ENCODE measurements at regions not wholly inside any gene's neighbourhood (a gene's known extent, or its start where the extent isn't known, plus 50 kb on each side); places are given as distances from the start of the nearest gene placed in this dataset.
"Not testable (repeated sequence)": the region's sequence is repeated elsewhere in the genome, so short reads cannot be mapped to it uniquely, and the experiment has no call there.

GRCh38 chr6:67767046-67767822, 867.8 kb upstream of the ADGRB3 start:
- DNase-seq (ENCODE audit: low spot score), result not testable (repeated sequence)

GRCh38 chr6:67766057-67766456, 869.0 kb upstream of the ADGRB3 start:
- no peak for DNase-seq (ENCODE audit: low spot score)

GRCh38 chr6:67759001-67759400, 876.1 kb upstream of the ADGRB3 start:
- no peak for DNase-seq (ENCODE audit: low spot score)

- DNase-seq (ENCODE audit: low spot score), result no peak
Observed at GRCh38 chr6:67757465-67758033, 877.5 kb upstream of the ADGRB3 start.

- no peak for DNase-seq (ENCODE audit: low spot score)
Observed at GRCh38 chr6:67748521-67748920, 886.6 kb upstream of the ADGRB3 start.

GRCh38 chr6:67736816-67737215, 898.3 kb upstream of the ADGRB3 start:
- DNase-seq (ENCODE audit: low spot score), result no peak

- DNase-seq (ENCODE audit: low spot score), result no peak
Observed at GRCh38 chr6:67736161-67736560, 898.9 kb upstream of the ADGRB3 start.

GRCh38 chr6:67735623-67736022, 899.5 kb upstream of the ADGRB3 start:
- DNase-seq (ENCODE audit: low spot score), result no peak

- no peak for DNase-seq (ENCODE audit: low spot score)
Observed at GRCh38 chr6:67722861-67723261, 912.2 kb upstream of the ADGRB3 start.

GRCh38 chr6:67717281-67717680, 917.8 kb upstream of the ADGRB3 start:
- DNase-seq (ENCODE audit: low spot score), result no peak

GRCh38 chr6:67706388-67706787, 928.7 kb upstream of the ADGRB3 start:
- DNase-seq (ENCODE audit: low spot score), result no peak

- DNase-seq (ENCODE audit: low spot score), result no peak
Observed at GRCh38 chr6:67698534-67698933, 936.5 kb upstream of the ADGRB3 start.

GRCh38 chr6:67694127-67694526, 941.0 kb upstream of the ADGRB3 start:
- no peak for DNase-seq (ENCODE audit: low spot score)

- no peak for DNase-seq (ENCODE audit: low spot score)
Observed at GRCh38 chr6:67689329-67689728, 945.8 kb upstream of the ADGRB3 start.

- no peak for DNase-seq (ENCODE audit: low spot score)
Observed at GRCh38 chr6:67687396-67687795, 947.7 kb upstream of the ADGRB3 start.

GRCh38 chr6:67686225-67686624, 948.9 kb upstream of the ADGRB3 start:
- not testable (repeated sequence) for DNase-seq (ENCODE audit: low spot score)

GRCh38 chr6:67683960-67684359, 951.1 kb upstream of the ADGRB3 start:
- DNase-seq (ENCODE audit: low spot score), result no peak

- no peak for DNase-seq (ENCODE audit: low spot score)
Observed at GRCh38 chr6:67680297-67680932, 954.7 kb upstream of the ADGRB3 start.

GRCh38 chr6:67679566-67680296, 955.4 kb upstream of the ADGRB3 start:
- no peak for DNase-seq (ENCODE audit: low spot score)

- DNase-seq (ENCODE audit: low spot score), result no peak
Observed at GRCh38 chr6:67676892-67677291, 958.2 kb upstream of the ADGRB3 start.

GRCh38 chr6:67667637-67668422, 967.3 kb upstream of the ADGRB3 start:
- DNase-seq (ENCODE audit: low spot score), result no peak

All from kidney capillary endothelial cell (primary cell).